ENCODE measurements at regions not wholly inside any gene's neighbourhood (a gene's known extent, or its start where the extent isn't known, plus 50 kb on each side); places are given as distances from the start of the nearest gene placed in this dataset.

- DNase-seq (ENCODE audit: low read depth in 4 of 4, low spot score in 3 of 4) = no peak
These were observed 160.9 kb upstream of the PMEPA1 start for GRCh38 chr20:57870597-57871236.

- no peak for DNase-seq (ENCODE audit: low read depth in 4 of 4, low spot score in 3 of 4)
These were observed 160.1 kb upstream of the PMEPA1 start for GRCh38 chr20:57869951-57870315.

GRCh38 chr20:57869291-57869950, 159.6 kb upstream of the PMEPA1 start:
- DNase-seq (ENCODE audit: low read depth in 4 of 4, low spot score in 3 of 4) = no peak

- no peak for DNase-seq (ENCODE audit: low read depth in 4 of 4, low spot score in 3 of 4)
These were observed 158.5 kb upstream of the PMEPA1 start for GRCh38 chr20:57868310-57868709.

GRCh38 chr20:57867807-57868206, 158.0 kb upstream of the PMEPA1 start:
- no peak for DNase-seq (ENCODE audit: low read depth in 4 of 4, low spot score in 3 of 4)

GRCh38 chr20:57867181-57867803, 157.5 kb upstream of the PMEPA1 start:
- DNase-seq (ENCODE audit: low read depth in 4 of 4, low spot score in 3 of 4) = no peak

- no peak for DNase-seq (ENCODE audit: low read depth in 4 of 4, low spot score in 3 of 4)
These were observed 156.7 kb upstream of the PMEPA1 start for GRCh38 chr20:57866250-57867106.

- DNase-seq (ENCODE audit: low read depth in 4 of 4, low spot score in 3 of 4) = no peak
These were observed 155.5 kb upstream of the PMEPA1 start for GRCh38 chr20:57865266-57865665.

GRCh38 chr20:57860576-57860975, 150.8 kb upstream of the PMEPA1 start:
- DNase-seq (ENCODE audit: low read depth in 4 of 4, low spot score in 3 of 4) = no peak

GRCh38 chr20:57857969-57858368, 148.2 kb upstream of the PMEPA1 start:
- no peak for DNase-seq (ENCODE audit: low read depth in 4 of 4, low spot score in 3 of 4)

- DNase-seq (ENCODE audit: low read depth in 4 of 4, low spot score in 3 of 4) = no peak
These were observed 147.3 kb upstream of the PMEPA1 start for GRCh38 chr20:57857118-57857517.

- DNase-seq (ENCODE audit: low read depth in 4 of 4, low spot score in 3 of 4) = no peak
These were observed 146.8 kb upstream of the PMEPA1 start for GRCh38 chr20:57856658-57857057.

GRCh38 chr20:57851796-57852195, 142.0 kb upstream of the PMEPA1 start:
- no peak for DNase-seq (ENCODE audit: low read depth in 4 of 4, low spot score in 3 of 4)

GRCh38 chr20:57851025-57851682, 141.3 kb upstream of the PMEPA1 start:
- DNase-seq (ENCODE audit: low read depth in 4 of 4, low spot score in 3 of 4) = no peak

GRCh38 chr20:57849521-57850215, 139.9 kb upstream of the PMEPA1 start:
- DNase-seq (ENCODE audit: low read depth in 4 of 4, low spot score in 3 of 4) = no peak

- DNase-seq (ENCODE audit: low read depth in 4 of 4, low spot score in 3 of 4) = no peak
These were observed 139.3 kb upstream of the PMEPA1 start for GRCh38 chr20:57849121-57849520.

GRCh38 chr20:57848282-57848681, 138.5 kb upstream of the PMEPA1 start:
- no peak for DNase-seq (ENCODE audit: low read depth in 4 of 4, low spot score in 3 of 4)

- DNase-seq (ENCODE audit: low read depth in 4 of 4, low spot score in 3 of 4) = no peak
These were observed 137.3 kb upstream of the PMEPA1 start for GRCh38 chr20:57847104-57847503.

GRCh38 chr20:57844626-57845596, 135.1 kb upstream of the PMEPA1 start:
- DNase-seq (ENCODE audit: low read depth in 4 of 4, low spot score in 3 of 4) = no peak

Data from left renal pelvis (tissue), 4 donors.